ENCODE measurements at regions not wholly inside any gene's neighbourhood (a gene's known extent, or its start where the extent isn't known, plus 50 kb on each side); places are given as distances from the start of the nearest gene placed in this dataset.

- H3K4me3 ChIP-seq: no peak overlapping the region
- H3K27ac ChIP-seq: no peak overlapping the region
Observed at GRCh38 chr2:7951490-7951889, 730.4 kb upstream of the ID2 start.

GRCh38 chr2:7952046-7952745 lies 729.7 kb upstream of the ID2 start:
- H3K27ac ChIP-seq: no peak overlapping the region
- no peak overlapping the region for H3K4me3 ChIP-seq

- Histone ChIP-seq H3K4me3 (no peak overlapping the region), H3K27ac (no peak overlapping the region)
Observed at GRCh38 chr2:7953195-7953594, 728.7 kb upstream of the ID2 start.

- H3K4me3 ChIP-seq: no peak overlapping the region
- H3K27ac ChIP-seq: no peak overlapping the region
Observed at GRCh38 chr2:7954234-7954633, 727.6 kb upstream of the ID2 start.

GRCh38 chr2:7956126-7956689 lies 725.6 kb upstream of the ID2 start:
- Histone ChIP-seq H3K4me3 (no peak overlapping the region), H3K27ac (no peak overlapping the region)

GRCh38 chr2:7961550-7961949 lies 720.3 kb upstream of the ID2 start:
- Histone ChIP-seq H3K4me3 (no peak overlapping the region), H3K27ac (no peak overlapping the region)

- no peak overlapping the region for H3K4me3 ChIP-seq
- no peak overlapping the region for H3K27ac ChIP-seq
Observed at GRCh38 chr2:7962161-7962560, 719.7 kb upstream of the ID2 start.

- no peak overlapping the region for H3K4me3 ChIP-seq
Observed at GRCh38 chr2:7963787-7964186, 718.1 kb upstream of the ID2 start.

GRCh38 chr2:7966032-7966431 lies 715.8 kb upstream of the ID2 start:
- no peak overlapping the region for H3K4me3 ChIP-seq
- no peak overlapping the region for H3K27ac ChIP-seq

More at GRCh38 chr2:7963787-7964186, 718.1 kb upstream of the ID2 start:
- no peak overlapping the region for H3K27ac ChIP-seq

- Histone ChIP-seq H3K27ac (no peak overlapping the region), H3K4me3 (no peak overlapping the region)
Observed at GRCh38 chr2:7967707-7968405, 714.0 kb upstream of the ID2 start.

GRCh38 chr2:7969756-7970515 lies 711.9 kb upstream of the ID2 start:
- no peak overlapping the region for H3K4me3 ChIP-seq
- H3K27ac ChIP-seq: no peak overlapping the region

GRCh38 chr2:7971248-7971647 lies 710.6 kb upstream of the ID2 start:
- H3K27ac ChIP-seq: no peak overlapping the region
- H3K4me3 ChIP-seq: no peak overlapping the region

- Histone ChIP-seq H3K4me3 (no peak overlapping the region), H3K27ac (no peak overlapping the region)
Observed at GRCh38 chr2:7971841-7972240, 710.0 kb upstream of the ID2 start.

GRCh38 chr2:7972670-7973069 lies 709.2 kb upstream of the ID2 start:
- no peak overlapping the region for H3K27ac ChIP-seq

GRCh38 chr2:7973801-7974480 lies 707.9 kb upstream of the ID2 start:
- Histone ChIP-seq H3K27ac (peak overlapping the region in 1 of 21 experiments; percentile 12), H3K4me3 (no peak overlapping the region)

More at GRCh38 chr2:7972670-7973069, 709.2 kb upstream of the ID2 start:
- H3K4me3 ChIP-seq: no peak overlapping the region

GRCh38 chr2:7974936-7975335 lies 706.9 kb upstream of the ID2 start:
- H3K27ac ChIP-seq: no peak overlapping the region
- H3K4me3 ChIP-seq: no peak overlapping the region

GRCh38 chr2:7976206-7976605 lies 705.6 kb upstream of the ID2 start:
- Histone ChIP-seq H3K4me3 (no peak overlapping the region), H3K27ac (no peak overlapping the region)

GRCh38 chr2:7977981-7978380 lies 703.9 kb upstream of the ID2 start:
- H3K4me3 ChIP-seq: no peak overlapping the region
- H3K27ac ChIP-seq: no peak overlapping the region

GRCh38 chr2:7982054-7982453 lies 699.8 kb upstream of the ID2 start:
- no peak overlapping the region for H3K27ac ChIP-seq
- H3K4me3 ChIP-seq: no peak overlapping the region

- Histone ChIP-seq H3K27ac (no peak overlapping the region), H3K4me3 (no peak overlapping the region)
Observed at GRCh38 chr2:7983451-7983850, 698.4 kb upstream of the ID2 start.
